Ishikawa (cell line): ENCODE measurements at regions not wholly inside any gene's neighbourhood (a gene's known extent, or its start where the extent isn't known, plus 50 kb on each side); places are given as distances from the start of the nearest gene placed in this dataset.

Source experiments
- EP300 ChIP-seq: IDR thresholded peaks from 2 replicates; pipeline ENCODE4 v1.6.1; 2012; ENCODE audit warnings: borderline replicate concordance
- MAX ChIP-seq: IDR thresholded peaks from 2 replicates; pipeline ENCODE4 v1.6.1; 2012
- NFIC ChIP-seq: IDR thresholded peaks from 2 replicates; pipeline ENCODE4 v1.6.1; 2012
- REST ChIP-seq: IDR thresholded peaks from 2 replicates; pipeline ENCODE4 v1.6.1; 2012; ENCODE audit warnings: low read depth, mild to moderate bottlenecking
- TAF1 ChIP-seq: IDR thresholded peaks from 2 replicates; pipeline ENCODE4 v1.6.1; 2012; ENCODE audit warnings: low read depth, mild to moderate bottlenecking
- YY1 ChIP-seq: IDR thresholded peaks from 2 replicates; pipeline ENCODE4 v1.6.1; 2012; ENCODE audit warnings: low read depth

DNA sequence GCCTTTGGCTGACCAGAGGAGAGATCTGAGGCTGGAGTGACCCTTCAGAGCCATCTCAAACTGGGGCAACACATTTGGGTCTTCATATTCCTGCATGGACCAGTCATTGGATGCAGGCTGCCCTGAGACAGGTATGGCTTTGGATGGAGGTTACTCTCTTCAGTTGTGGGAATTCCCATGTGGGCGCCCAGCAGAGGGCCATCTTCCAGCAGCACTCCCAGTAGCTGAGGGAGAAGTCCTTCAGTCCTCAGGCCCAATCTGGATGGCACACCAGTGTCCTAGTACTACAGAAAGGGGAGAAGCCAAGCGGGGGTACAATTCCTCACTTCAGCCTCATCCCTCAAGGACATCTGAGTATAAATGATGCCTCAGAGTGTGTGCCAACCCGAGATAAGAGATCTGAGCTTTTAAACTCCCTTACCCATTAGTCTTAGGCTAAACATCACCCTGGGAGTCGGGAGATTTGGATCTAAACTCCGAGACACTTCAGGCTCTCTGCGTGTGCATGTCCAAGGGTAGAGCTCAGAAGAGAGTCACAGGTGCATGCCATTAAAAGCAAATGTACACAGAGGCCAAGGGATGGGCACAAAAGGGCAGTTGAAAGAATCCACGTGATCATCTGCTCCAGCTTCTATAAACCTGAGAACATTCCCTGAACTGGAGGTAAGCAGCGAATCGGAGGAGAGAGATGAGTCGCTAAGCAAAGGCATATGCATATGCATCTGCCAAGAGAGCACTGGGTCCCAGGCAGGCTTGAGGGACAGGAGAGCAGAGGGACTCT is 204.6 kb downstream of the CD83 start:
- TF ChIP-seq NFIC (no peak), MAX (no peak), EP300 (no peak), YY1 (no peak), TAF1 (no peak), REST (no peak)
